NCI-H1436 treated with DMSO at 0.1 percent for 48 hours (cell line): ENCODE measurements at regions not wholly inside any gene's neighbourhood (a gene's known extent, or its start where the extent isn't known, plus 50 kb on each side); places are given as distances from the start of the nearest gene placed in this dataset.
"Not testable (repeated sequence)": the region's sequence is repeated elsewhere in the genome, so short reads cannot be mapped to it uniquely, and the experiment has no call there.

Experiments used
- DNase-seq: peaks from one replicate; lab custom pipeline; 2025; lab: John Stamatoyannopoulos, UW

DNA sequence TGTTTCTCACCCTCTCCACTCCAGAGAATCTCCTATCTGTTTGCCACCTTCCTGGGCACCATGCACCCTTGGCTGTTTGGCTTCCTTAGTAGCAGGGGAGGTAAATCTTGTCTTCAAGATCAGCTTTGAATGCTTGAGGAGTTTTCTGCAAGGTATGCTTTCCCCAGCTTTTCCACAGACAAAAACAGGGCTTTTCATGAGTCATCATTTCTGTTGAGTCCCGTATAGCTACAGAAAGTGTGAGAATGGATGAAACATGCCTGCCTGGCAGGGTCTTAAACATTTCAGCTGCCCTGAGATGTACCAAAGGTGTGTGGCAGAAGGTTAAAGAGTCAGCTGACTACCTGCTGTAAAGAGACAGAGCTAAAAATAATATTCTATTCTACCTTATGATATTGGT lies 875.2 kb upstream of the EEF2KMT start:
- no peak for DNase-seq

DNA sequence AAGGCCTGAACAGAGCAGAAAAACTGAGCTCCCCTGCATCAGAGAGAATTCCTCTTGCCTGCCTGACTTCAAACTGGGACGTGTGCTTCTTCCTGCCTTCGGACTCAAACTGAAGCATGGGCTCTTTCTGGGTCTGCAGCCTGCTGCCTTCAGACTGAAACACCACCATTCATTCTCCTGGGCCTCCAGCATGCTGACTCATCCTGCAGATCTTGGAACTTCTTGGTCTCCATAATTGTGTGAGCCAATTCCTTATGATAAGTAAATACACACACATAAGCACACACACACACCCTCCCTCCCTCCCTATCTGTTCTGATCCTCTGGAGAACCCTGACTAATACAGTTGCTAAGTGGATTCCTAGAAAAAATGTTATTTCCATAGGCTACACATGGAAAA lies 874.3 kb upstream of the EEF2KMT start:
- DNase-seq = no peak

DNA sequence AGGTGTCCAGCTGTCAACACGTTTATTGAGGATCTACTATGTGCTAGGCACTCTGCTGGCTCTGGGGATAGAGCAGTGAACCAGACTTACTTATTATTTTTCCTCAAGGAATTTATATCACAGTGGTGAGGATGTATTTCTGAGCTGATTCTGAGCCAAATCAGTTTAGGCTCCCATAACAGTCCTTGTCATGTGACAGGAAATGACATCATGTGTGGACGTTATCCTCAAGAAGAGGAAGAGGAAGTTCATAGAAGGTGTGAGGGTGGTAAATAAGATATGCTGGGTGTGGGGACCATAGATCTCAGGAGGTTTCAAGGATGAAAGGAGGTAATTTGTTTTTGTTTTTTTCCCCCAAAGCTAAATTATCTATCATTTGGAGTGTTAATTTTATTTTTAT lies 873.5 kb upstream of the EEF2KMT start:
- DNase-seq = no peak

DNA sequence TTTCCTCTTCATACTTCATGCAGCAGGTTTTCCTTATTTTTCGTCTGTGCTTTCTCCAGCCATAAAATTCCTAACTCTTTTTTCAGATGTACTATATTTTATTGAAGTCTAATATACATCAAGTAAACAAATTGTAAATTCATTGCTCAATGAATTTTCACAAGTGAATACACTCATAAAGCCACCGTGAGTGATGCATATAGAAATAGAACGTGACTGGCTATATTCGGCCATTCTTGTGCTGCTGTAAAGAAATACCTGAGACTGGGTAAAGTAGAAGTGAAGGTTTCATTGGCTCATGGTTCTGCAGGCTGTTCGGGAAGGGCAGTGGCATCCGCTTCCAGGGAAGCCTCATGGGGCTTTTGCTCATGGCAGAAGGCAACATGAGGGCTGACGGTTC lies 868.4 kb upstream of the EEF2KMT start:
- DNase-seq = no peak

DNA sequence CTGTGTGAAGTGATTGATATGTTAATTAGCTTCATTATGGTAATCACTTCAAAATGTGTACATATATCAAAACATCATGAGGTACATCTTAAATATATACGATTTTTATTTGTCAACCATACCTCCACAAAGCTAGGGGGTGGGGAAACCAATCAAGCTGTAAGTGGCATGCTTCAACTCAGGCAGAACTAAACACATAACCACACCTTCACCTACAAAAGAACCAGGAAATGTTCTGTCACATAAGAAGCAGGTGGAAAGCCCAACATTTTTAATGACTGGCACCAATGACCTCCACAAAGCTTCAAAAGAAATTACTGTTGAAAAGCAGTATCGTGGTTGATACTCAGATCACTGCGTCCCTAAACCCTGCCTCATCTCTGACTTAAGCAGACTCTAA lies 867.7 kb upstream of the EEF2KMT start:
- no peak for DNase-seq

DNA sequence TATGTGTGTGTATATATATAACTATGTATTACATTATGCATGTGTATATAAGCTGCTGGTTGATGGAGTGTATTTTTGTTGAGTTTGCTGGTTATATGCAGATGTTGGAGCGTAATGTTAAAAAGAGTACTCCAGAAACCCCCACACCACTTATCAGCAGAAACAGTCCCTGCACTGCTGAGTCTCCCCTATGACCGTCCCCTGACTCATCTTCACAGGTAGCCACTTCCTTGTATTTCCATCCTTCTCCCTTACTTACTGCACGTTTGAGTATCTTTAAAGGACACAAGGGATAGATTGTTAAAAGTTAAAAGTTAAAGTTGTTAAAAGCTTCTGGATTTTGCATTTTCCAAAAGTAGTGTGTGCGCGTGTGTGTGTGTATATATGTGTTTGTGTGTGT lies 853.9 kb upstream of the EEF2KMT start:
- no peak for DNase-seq

DNA sequence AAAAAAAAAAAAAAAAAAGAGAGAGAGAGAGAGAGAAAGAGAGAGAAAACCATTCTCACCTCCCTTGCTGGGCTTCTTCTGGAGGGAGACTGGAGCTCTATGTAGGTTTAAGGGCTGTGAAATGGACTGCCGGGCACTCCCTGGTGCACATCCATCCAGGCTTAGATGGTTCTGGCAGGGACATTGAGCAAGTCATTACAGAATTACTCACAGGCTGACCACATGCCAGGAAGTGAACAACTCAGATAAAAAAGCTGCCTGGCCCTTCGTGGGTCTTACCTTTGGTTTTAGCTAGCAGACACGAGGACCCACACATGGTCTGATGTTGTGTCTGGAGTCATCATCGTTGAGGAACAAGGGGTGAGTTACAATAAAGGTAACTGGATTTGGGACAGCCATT lies 847.4 kb upstream of the EEF2KMT start:
- DNase-seq = no peak

DNA sequence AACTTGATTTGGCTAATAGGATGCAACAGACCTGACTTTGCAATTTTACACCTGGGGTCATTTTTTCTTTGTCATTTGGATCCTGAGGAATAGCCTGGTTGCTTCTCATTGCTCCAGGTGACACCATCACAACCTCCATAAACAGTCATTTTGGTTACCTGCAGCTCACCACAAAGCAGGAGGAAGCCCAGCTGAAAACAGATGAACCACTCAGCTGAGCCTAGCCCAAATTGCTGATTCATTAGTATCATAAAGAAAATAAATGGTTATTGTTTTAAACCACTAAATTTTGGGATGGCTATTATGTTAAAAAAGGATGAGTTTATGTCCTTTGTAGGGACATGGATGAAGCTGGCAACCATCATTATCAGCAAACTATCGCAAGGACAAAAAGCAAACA lies 841.0 kb upstream of the EEF2KMT start:
- no peak for DNase-seq

DNA sequence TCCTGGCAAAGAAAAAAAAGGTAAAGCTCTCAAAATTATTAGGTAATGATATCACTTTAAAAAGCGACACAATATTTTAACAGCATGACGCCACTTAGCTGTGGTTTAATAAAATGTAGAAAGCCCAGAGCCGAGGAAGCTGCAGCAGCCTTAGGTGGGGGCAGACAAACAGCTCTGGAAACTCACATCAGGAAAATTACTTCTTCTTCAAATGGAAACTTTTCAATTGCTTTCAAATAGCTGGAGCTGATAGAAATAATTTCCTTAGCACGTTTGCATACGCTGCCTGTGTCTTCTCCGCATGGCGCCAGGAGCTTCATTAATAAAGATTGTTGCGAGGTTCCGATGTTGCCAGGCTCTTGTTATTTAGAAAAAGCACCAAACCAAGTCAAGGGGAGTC lies 835.3 kb upstream of the EEF2KMT start:
- no peak for DNase-seq

DNA sequence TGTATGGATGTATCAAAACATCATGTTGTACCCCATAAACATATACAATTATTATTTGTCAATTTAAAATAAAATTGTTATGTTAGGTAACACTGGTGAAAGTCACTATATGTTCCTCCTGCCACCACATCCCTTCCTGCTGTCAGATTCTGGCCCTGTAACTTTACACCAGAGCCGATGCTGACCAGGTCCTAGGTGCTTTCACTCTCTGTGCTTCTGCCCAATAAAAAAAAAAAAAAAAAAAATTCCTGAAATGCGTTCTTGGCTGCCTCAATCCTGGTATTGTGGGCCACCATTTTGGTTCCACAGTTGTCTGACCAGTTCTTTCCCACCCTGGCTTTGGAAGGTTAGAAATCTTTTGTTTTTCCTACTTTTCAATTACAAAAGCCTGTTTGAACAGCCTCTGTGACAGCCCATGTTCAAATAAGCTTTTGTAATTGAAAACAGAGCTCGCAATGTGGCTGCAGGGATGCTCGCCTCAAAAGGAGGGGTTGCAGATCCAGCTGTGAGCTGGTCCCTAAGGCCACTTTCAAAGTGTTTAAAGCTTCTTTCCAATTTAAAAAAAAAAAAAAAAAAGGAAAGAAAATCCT lies 831.0 kb upstream of the EEF2KMT start:
- DNase-seq = no peak

DNA sequence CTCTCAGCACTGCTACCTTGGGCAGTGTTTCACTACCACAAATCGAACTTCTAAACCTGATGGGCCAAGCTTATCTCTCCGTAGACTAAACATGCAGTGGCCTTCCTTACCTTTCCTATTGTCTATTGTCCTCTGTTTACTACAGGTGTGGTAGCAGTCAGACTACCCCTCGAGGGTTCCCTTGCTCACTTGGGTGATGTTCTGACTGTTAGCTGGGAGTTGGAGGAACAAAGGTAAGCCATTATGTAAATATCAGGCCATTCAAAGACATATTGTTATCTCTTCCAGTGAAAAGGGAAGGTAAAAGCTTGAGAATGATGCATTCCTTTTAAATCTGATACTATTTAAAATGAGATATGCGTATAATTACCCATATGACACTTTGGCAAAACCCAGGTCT lies 828.3 kb upstream of the EEF2KMT start:
- no peak for DNase-seq

DNA sequence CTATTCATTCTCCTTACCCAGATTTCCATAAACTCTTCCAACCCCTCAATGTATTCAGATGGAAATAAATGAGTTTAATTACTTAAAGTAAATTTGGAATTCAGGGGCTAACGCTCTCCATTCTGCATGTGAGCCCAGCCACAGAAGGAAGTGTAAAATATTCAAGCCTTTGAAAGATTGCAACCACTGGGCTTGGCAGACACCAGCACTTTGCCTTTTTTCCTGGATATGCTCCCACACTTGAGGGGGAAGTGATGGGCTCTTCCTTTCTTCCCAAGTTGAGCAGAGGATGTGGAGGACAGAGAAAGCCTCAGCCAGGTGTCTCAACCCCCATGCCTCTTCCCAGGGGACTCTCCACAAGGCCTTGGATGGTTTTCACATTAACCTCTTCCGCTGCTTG lies 825.1 kb upstream of the EEF2KMT start:
- no peak for DNase-seq

DNA sequence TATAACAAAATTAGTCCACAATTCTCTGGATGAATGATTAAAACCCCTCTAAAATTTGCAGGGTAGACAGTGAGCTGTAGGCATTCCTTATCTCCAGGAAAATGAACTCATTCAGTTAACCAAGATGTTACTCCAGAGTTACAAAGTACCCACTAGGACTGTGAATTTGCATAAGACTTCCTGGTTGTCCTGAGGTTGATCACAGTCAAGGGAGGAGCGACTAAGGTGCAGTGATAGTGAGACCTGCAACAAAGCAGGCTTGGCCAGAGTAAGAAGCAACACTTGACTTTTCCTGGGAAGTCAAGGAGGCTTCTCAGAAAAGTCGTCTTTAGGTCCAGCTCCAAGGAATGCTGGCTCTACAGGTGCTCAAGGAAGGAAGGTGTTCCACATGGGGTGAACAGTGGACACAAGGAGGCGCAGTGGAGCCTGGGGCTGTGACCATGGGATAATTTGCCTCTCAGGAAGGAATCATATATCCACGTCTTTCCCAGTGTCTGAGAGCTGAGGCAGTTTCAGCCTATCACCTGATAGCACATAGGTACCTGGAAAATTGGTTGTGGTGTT lies 821.1 kb upstream of the EEF2KMT start:
- DNase-seq = no peak

DNA sequence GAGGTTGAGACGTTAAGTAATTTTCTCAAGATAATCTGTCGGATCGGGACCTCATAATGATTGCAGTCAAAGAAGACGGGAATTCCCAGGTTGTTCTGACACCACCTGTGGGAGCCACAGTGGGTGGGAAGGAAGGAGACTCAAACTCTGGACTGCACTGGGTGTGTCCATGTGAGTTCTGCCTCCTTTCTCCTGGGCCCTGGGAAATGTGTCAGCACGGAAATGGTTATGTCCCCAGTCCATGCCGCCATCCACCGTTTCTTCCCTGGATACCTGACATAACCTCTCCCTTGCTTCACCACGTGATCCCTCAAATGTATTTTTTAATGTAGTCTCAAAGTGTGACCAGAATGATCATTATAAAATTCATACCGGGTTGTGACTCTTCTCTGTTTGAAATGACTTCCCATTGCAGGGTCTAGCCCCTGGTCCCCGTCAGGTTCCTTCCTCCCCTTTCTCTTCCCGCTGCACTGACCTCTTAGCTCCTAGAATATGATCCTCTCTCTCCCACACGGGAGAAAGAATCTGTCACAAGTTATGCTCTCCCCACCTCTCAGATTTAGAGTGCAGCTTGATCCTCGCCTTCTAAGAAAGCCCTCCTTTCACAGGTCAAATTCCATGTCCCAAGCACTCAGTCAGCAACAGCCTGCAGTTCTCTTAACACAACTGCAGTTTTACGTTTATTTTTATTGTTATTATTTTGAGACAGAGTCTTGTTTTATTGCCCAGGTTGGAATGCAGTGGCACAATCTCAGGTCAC lies 820.0 kb upstream of the EEF2KMT start:
- DNase-seq = no peak

DNA sequence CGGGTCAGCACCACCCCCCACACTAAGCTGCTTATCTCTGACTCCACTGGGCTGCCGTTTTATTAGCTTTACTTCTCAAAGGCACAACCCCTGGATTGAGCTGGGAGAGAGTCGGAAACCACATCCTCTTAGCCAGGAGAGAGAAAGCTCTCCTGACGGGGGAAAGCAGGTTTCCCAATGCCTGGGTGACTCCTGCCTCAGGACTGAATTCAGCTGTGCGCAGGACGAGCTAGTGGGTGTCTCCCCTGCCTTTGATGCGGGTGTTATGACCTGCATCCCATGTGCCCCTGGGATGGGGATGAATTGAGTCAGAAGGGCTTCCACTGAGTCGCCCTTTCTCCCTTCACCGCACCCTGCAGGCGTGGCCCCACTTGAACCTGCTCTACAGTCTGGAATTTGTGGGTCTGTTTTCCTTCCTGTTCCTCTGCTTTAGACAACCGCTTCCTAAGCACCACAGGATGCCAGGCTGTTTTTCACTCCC lies 819.2 kb upstream of the EEF2KMT start:
- no peak for DNase-seq

DNA sequence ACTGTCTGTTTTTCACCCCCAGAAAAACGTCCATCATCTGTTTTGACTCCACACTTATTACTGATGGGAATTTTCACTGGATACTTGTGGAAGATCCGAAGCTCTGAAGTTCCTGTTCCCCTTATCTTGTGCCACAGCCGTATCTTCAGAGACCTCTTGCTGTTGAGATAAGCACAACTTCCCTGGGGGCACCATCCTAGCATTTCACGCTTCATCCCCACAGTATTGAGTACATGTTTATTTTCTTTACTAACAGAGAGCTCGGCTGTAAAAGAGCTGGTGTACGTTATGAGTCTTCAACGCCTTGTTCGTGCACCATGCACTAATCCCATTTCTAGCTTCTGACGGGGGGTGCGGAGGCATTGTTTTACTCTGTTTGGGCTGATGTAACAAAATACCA lies 813.6 kb upstream of the EEF2KMT start:
- DNase-seq = no peak

DNA sequence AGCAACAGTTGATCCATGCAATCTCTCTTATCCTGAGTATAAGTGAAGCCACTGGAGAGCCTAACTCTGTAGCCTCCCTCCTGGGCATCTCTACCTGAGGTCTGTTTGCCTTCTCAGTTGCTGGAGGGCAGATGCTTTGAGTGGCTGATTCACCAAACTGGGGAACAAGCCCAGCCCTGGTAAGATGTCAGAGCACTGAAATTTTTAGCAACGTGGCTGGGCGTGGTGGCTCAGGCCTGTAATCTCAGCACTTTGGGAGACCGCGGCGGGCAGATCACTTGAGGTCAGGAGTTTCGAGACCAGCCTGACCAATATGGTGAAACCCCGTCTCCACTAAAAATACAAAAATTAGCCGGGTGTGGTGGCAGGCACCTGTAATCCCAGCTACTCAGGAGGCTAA lies 812.0 kb upstream of the EEF2KMT start:
- DNase-seq = not testable (repeated sequence)

DNA sequence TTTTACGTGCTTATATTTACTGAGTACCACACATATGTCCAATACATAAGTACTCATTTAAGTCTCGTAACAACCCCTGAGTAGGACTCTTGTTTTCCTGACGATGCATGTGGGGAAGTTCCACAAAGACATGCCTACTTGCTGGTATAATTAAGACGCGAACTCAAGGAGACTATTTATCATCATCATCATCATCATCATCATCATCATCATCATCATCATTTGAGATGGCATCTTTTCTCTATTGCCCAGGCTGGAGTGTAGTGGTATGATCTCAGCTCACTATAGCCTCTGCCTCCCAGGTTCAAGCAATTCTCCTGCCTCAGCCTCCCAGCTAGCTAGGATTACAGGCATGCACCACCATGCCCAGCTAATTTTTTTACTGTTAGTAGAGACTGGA lies 809.9 kb upstream of the EEF2KMT start:
- no peak for DNase-seq

DNA sequence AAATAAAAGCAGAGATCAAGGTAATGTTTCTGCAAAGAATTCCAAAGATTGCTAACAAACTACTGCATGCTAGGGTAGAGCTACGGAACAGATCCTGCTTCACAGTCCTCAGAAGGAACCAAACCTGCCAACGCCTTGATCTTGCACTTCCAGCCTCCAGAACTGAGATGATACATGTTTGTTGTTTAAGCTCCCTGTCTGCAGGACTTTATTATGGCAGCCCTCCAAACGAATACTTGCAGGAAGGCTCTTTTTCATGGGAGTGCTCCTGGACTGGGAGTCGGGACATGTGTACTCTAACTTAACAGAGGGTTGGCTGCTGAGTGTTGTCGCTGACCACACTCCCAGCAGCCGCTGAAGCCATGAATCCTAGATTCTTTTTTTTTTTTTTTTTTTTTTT lies 808.8 kb upstream of the EEF2KMT start:
- DNase-seq = no peak

DNA sequence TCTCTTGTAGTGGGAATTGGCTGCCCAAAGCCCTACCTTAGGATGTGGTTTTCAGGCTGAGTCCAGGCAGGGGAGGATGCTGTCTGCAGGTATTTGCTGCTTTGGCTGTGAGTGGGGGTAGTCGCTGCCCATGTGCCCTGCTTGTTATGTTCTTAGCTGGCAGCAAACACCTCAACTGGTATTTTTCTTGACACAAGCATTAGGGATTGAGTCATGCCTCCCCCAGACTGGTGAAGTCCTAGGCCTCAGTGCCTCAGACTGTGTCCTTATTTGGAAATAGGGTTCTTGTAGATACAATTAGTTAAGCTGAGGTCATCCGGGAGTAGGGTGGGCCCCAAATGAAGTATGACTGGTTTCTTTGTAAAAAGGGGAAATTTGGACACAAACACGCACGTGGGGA lies 808.3 kb upstream of the EEF2KMT start:
- DNase-seq = no peak

DNA sequence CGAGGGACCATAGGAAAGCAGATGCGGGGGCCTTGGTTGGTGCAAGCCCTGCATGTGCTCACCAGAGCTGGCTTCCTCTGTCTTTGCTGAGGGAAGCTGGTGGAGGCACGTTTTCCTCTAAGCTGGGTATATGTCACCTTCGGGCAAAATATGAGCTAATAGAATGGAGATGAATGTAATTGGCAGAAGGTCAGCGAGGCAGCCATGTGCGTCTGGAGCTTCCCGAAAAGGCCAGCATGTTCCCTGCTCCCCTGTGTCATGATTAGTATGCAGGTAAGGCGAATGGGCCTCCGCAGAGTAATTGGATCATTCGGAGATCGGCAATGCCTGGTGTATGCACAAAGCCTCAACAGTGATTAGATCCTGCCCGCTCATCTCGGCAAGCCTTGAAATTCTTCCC lies 806.2 kb upstream of the EEF2KMT start:
- no peak for DNase-seq

DNA sequence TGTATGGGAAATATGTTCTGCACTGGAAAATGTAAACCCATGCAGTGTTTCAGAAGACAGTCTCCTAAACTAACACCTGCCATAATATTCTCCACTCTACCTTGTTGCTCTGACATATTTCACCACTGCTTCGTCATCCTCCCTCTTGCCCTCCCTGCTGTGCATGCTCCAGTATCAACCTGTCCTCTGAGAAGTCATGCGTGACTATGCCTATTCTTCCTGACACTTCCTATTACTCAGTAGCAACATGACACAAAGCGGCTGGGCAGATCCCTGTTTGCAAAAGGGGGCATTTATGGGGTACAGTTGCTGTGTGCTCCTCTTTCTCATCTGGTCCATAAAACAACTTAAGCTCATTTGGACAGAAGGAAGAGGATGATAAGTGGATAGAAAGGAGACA lies 805.6 kb upstream of the EEF2KMT start:
- DNase-seq = no peak

DNA sequence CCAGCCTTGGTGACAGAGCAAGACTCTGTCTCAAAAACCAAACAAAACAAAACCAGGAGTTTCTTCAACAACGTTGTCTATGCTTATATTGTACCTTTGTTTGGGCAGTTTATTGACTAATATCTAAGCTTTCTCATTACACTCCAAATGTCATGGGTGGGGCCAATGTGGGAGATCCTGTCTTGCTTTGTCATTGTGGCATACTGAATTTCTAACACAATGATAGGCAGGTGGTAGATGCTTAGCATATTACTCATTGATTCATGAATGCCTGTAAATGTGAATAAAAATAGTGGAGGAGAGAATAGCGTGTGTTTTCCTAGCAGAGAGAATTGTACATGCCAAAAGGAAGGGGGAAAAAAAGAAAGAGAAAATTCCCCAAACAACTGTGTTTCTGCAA lies 802.5 kb upstream of the EEF2KMT start:
- no peak for DNase-seq

DNA sequence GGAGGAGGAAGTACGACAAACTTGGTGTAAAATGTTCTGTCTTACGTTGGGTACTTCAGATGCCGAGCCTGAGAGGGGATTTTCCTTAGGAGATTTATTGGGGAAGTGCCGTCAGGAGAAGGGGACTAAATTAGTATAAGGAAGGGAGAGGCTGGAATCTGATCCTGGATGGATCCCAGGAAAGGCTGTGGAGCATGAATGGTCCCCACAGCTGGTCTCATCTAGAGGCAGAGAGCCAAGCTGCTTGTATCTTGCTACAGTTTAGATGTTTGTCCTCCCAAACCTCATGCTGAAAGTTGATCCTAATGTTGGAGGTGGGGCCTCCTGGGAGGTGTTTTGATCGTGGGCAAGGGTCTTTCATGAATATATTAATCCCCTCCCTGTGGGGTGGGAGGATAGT lies 798.4 kb upstream of the EEF2KMT start:
- no peak for DNase-seq
